WTC11 (cell line): ENCODE measurements at regions not wholly inside any gene's neighbourhood (a gene's known extent, or its start where the extent isn't known, plus 50 kb on each side); places are given as distances from the start of the nearest gene placed in this dataset.

Source experiments
- ATAC-seq: fragments of 200-7000 bp; cut with Tn5 transposase; 2 replicates; pipeline ENCODE4 v1.10.0; 2021; ENCODE audit warnings: mild to moderate bottlenecking, moderate library complexity
- CTCF ChIA-PET: fragments of 300-600 bp; sonication (Branson Sonifier 250); formaldehyde crosslinking; loops from one replicate; lab custom pipeline; 2021; ENCODE audit warnings: antibody characterized with exemption; lab: Charles Lee
- POLR2A ChIA-PET: fragments of 350-600 bp; sonication (Branson Sonifier 250); formaldehyde crosslinking; loops from one replicate; lab custom pipeline; 2021; ENCODE audit warnings: antibody characterized with exemption; lab: Charles Lee
- DNase-seq: peaks from one replicate; pipeline ENCODE4 v3.0.0; 2021; ENCODE audit warnings: low spot score
- H3K27ac Mint-ChIP-seq: 2 replicates; pipeline ENCODE4 v1.8.0; 2021; ENCODE audit warnings: mixed read lengths
- H3K27me3 Mint-ChIP-seq: 2 replicates; pipeline ENCODE4 v1.8.0; 2021; ENCODE audit warnings: low read depth, mild to moderate bottlenecking, moderate library complexity, mixed read lengths
- H3K36me3 Mint-ChIP-seq: 2 replicates; pipeline ENCODE4 v1.8.0; 2021; ENCODE audit warnings: mixed read lengths
- H3K4me1 Mint-ChIP-seq: 2 replicates; pipeline ENCODE4 v1.8.0; 2022; ENCODE audit warnings: mixed read lengths
- H3K4me3 Mint-ChIP-seq: 2 replicates; pipeline ENCODE4 v1.8.0; 2021; ENCODE audit warnings: mild to moderate bottlenecking, moderate library complexity, mixed read lengths
- H3K9me3 Mint-ChIP-seq: 2 replicates; pipeline ENCODE4 v1.8.0; 2021; ENCODE audit warnings: mixed read lengths
- ARID4B ChIP-seq: sonication (generic); formaldehyde crosslinking; IDR thresholded peaks from 2 replicates; pipeline ENCODE4 v1.8.0; 2023; ENCODE audit warnings: missing genetic modification reagents, mild to moderate bottlenecking, borderline replicate concordance
- ATF2 ChIP-seq: sonication (generic); formaldehyde crosslinking; IDR thresholded peaks from 2 replicates; pipeline ENCODE4 v1.8.1; 2022; ENCODE audit warnings: low read depth, missing genetic modification reagents, borderline replicate concordance
- CBFB ChIP-seq: sonication (generic); formaldehyde crosslinking; IDR thresholded peaks from 2 replicates; pipeline ENCODE4 v1.8.1; 2022; ENCODE audit warnings: mild to moderate bottlenecking, low read depth, missing genetic modification reagents
- ESRRA ChIP-seq: sonication (generic); formaldehyde crosslinking; IDR thresholded peaks from 2 replicates; pipeline ENCODE4 v1.8.1; 2022; ENCODE audit warnings: mild to moderate bottlenecking, missing genetic modification reagents, borderline replicate concordance
- GABPB1 ChIP-seq: sonication (generic); formaldehyde crosslinking; IDR thresholded peaks from 2 replicates; pipeline ENCODE4 v1.8.1; 2023; ENCODE audit warnings: mild to moderate bottlenecking, missing genetic modification reagents
- MYBL2 ChIP-seq: sonication (generic); formaldehyde crosslinking; IDR thresholded peaks from 2 replicates; pipeline ENCODE4 v1.8.1; 2023; ENCODE audit warnings: mild to moderate bottlenecking, moderate library complexity, missing genetic modification reagents
- NFATC4 ChIP-seq: fragments of 250-450 bp; sonication (Bioruptor Pico); IDR thresholded peaks from 2 replicates; pipeline ENCODE4 v1.9.0; 2021; ENCODE audit warnings: mild to moderate bottlenecking
- NFYB ChIP-seq: sonication (generic); formaldehyde crosslinking; conservative IDR thresholded peaks from 2 replicates; pipeline ENCODE4 v1.8.0; 2022; ENCODE audit warnings: low read depth, missing genetic modification reagents
- NR1H2 ChIP-seq: sonication (generic); formaldehyde crosslinking; IDR thresholded peaks from 2 replicates; pipeline ENCODE4 v1.9.0; 2021; ENCODE audit warnings: mild to moderate bottlenecking, moderate library complexity, missing genetic modification reagents
- RORB ChIP-seq: fragments of 250-450 bp; sonication (Bioruptor Pico); IDR thresholded peaks from 2 replicates; pipeline ENCODE4 v1.9.0; 2021; ENCODE audit warnings: mild to moderate bottlenecking
- SOX15 ChIP-seq: fragments of 250-450 bp; sonication (Bioruptor Pico); IDR thresholded peaks from 2 replicates; pipeline ENCODE4 v1.9.0; 2021; ENCODE audit warnings: mild to moderate bottlenecking
- USF2 ChIP-seq: sonication (generic); formaldehyde crosslinking; IDR thresholded peaks from 2 replicates; pipeline ENCODE4 v1.8.1; 2023; ENCODE audit warnings: mild to moderate bottlenecking, missing genetic modification reagents, moderate library complexity
- ZNF317 ChIP-seq: sonication (generic); formaldehyde crosslinking; IDR thresholded peaks from 2 replicates; pipeline ENCODE4 v1.8.1; 2023; ENCODE audit warnings: low read depth, mild to moderate bottlenecking, moderate library complexity, missing genetic modification reagents, borderline replicate concordance
- ZNF416 ChIP-seq: fragments of 250-450 bp; sonication (Bioruptor Pico); IDR thresholded peaks from 2 replicates; pipeline ENCODE4 v1.9.0; 2021; ENCODE audit warnings: mild to moderate bottlenecking, inconsistent platforms
- ZNF423 ChIP-seq: fragments of 250-450 bp; sonication (Bioruptor Pico); IDR thresholded peaks from 2 replicates; pipeline ENCODE4 v2.1.2; 2022; ENCODE audit warnings: mild to moderate bottlenecking, moderate library complexity
- ZNF532 ChIP-seq: fragments of 250-450 bp; sonication (Bioruptor Pico); IDR thresholded peaks from 2 replicates; pipeline ENCODE4 v1.9.0; 2021; ENCODE audit warnings: mild to moderate bottlenecking, borderline replicate concordance

DNA sequence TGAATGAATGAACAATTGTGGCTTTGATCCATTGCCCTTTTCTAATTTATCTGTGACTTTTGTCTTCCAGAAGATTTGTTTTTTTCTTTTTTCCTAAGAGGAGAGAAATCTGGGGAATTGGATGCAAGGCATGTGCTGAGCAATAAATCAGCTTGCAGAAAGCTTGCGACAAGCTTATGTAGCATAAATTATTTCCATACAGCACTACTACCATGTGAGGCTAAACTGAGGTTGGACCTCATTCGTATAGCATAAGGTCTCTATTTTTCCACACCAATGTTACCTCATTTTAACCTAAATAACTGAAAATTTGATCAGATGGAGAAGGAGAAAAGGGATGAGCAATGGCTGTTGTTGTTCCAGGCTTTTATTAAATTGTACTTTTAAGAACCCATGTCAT lies 455.6 kb downstream of the TUSC7 start:
- Mint-ChIP-seq H3K27me3 (no peaks in the 10 kb centered on the region), H3K4me1 (peaks cover 19% of the 10 kb centered on the region), H3K36me3 (no peaks in the 10 kb centered on the region), H3K9me3 (no peaks in the 10 kb centered on the region), H3K27ac (no peak overlapping the region), H3K4me3 (no peak overlapping the region)
- no peak for TF ChIP-seq NFATC4
- TF ChIP-seq ZNF423: no peak
- no peak for TF ChIP-seq RORB (CRISPR knock-in tag)
- TF ChIP-seq GABPB1: no peak
- TF ChIP-seq ZNF416: no peak
- no peak for TF ChIP-seq CBFB (CRISPR knock-in tag)
- TF ChIP-seq ATF2 (CRISPR knock-in tag): no peak
- TF ChIP-seq ARID4B (CRISPR knock-in tag): no peak
- TF ChIP-seq MYBL2 (CRISPR knock-in tag): no peak
- no peak for TF ChIP-seq SOX15 (CRISPR knock-in tag)
- no peak for TF ChIP-seq USF2 (CRISPR knock-in tag)
- TF ChIP-seq NR1H2 (CRISPR knock-in tag): no peak
- TF ChIP-seq NFYB (CRISPR knock-in tag): no peak
- POLR2A ChIA-PET: no interaction called here
- ATAC-seq: no peak
- DNase-seq: no peak
- CTCF ChIA-PET: interaction anchor here (1.0 kb wide), 1 partner anchor 113 kb away, joined by 3 read pairs; no protein-coding TSS in a partner anchor

GRCh38 chr3:117165601-117166051 lies 456.0 kb downstream of the TUSC7 start:
- CTCF ChIA-PET: interaction anchor here (1.0 kb wide), 1 partner anchor 113 kb away, joined by 3 read pairs; no protein-coding TSS in a partner anchor
- ATAC-seq: peak; percentile 69
- no peaks in the 10 kb centered on the region for H3K36me3 Mint-ChIP-seq
- TF ChIP-seq ATF2 (CRISPR knock-in tag): no peak
- TF ChIP-seq ZNF532 (CRISPR knock-in tag): no peak
- no peak for TF ChIP-seq ESRRA (CRISPR knock-in tag)
- TF ChIP-seq ZNF317 (CRISPR knock-in tag): no peak
- TF ChIP-seq, all 79 proteins: peak for 0
- Mint-ChIP-seq H3K27ac (no peak overlapping the region), H3K4me3 (no peak overlapping the region), H3K9me3 (no peaks in the 10 kb centered on the region), H3K27me3 (no peaks in the 10 kb centered on the region), H3K4me1 (peaks cover 19% of the 10 kb centered on the region)
- no peak for DNase-seq
- POLR2A ChIA-PET: no interaction called here
